ENCODE measurements at regions not wholly inside any gene's neighbourhood (a gene's known extent, or its start where the extent isn't known, plus 50 kb on each side); places are given as distances from the start of the nearest gene placed in this dataset.
"Not testable (repeated sequence)": the region's sequence is repeated elsewhere in the genome, so short reads cannot be mapped to it uniquely, and the experiment has no call there.

DNA sequence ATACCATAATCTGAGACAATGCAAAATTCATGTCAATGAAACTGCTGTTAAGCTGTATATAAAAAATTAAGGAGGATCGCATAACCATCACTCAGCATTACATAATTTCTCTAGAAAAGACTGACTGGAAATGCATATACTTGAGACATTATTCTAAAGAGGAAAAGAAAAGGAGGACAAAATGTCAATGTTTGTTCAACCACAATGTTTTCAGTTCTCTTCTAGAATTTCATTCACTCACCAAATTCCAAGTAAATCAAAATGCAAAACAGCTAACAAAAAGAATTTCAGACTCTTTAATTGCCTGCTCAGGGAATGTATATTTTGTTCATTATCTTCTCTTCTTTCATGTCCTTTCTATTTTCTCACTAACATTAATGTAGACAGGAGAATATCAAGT lies 106.2 kb upstream of the CCDC28A start:
- no peak for DNase-seq

DNA sequence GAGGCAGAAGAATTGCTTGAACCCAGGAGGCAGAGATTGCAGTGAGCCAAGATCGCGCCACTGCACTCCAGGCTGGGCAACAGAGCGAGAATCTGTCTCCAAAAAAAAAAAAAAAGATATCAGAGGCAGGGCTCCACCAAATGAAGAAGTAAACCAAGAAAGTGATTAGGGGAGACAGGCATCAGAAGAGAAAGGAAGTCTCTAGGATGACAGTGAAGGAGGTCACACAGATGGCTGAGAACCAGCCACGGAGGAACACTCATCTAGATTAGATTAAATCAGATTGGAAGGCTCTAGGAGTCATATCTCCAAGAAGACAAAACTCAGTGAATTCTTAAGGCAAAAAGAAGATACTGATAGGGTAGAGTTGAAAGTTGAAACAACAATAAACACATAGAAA lies 102.2 kb upstream of the CCDC28A start:
- DNase-seq: no peak

DNA sequence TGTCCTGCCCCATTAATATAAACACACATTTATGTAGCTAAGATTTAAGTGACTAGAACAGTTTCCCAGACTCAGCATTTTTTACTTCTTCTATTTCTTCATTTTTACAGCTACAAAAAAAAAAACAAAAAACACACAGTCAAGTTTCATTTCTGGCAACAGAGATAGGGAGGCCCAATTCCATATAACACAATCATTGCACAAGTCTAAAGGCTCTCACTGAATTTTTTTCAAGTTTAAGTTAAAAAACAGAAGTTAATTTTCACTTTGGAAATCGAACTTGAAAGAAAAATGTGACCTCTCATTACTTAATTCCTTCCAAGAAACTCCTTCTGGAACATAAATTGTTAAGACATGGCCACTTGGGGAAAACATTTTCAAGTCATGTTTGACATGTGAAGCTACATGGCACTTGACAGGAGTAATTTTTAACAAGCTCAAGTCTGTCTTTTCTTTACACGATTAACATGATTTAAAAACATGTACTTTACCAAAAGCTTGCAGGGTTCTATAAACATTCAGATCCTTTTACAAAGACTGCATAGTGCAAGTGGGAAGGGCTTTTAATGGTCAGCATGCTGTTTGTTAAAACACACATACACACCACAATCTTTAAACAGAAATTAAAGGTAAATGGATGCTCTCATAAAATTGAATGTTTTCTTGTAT lies 100.1 kb upstream of the CCDC28A start:
- DNase-seq: no peak

DNA sequence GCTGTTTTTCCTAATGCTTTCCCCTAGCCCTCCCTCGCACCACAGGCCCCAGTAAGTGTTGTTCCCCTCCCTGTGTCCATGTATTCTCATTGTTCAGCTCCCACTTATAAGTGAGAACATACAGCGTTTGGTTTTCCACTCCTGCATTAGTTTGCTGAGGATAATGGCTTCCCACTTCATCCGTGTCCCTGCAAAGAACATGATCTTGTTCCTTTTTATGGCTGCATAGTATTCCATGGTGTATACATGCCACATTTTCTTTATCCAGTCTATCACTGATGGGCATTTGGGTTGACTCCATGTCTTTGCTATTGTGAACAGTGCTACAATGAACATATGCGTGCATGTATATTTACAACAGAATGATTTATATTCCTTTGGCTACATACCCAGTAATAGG lies 99.1 kb upstream of the CCDC28A start:
- DNase-seq: not testable (repeated sequence)

DNA sequence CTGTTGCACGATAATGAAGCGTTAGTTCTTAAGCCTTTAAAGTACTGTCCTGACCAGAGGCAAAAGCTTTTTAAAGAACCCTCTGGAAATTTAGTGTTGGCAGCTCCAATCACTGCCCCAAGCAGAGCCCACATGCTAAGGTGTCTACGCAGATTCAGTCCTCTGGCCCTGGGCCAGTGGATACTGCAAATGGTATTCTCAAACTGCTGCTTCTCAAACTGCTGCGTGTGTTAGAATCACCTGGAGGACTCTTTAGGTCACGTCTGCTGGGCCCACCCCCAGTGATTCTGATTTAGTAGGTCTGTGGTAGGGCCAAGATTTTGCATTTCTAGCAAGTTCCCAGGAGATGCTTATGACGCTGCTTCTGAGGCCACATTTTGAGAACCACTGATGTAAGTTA lies 96.0 kb upstream of the CCDC28A start:
- no peak for DNase-seq

DNA sequence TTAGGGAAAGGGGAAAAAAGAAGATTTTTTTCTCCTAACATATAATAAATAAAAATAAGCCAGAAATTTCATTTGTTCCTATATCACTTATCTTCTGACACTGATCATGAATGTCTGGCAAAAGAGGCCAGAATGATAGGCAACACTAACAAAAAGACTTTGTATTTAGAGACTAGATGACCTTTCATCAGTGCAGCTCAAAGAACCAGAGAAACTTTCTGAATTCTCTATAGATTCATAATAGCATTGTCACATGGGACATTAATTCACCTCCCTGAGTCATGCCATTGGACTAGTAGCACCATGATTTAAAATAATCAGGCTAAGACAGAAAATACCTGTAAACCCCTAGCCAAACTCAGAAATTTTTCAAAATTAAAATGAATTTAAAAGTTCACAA lies 95.4 kb upstream of the CCDC28A start:
- DNase-seq: no peak

DNA sequence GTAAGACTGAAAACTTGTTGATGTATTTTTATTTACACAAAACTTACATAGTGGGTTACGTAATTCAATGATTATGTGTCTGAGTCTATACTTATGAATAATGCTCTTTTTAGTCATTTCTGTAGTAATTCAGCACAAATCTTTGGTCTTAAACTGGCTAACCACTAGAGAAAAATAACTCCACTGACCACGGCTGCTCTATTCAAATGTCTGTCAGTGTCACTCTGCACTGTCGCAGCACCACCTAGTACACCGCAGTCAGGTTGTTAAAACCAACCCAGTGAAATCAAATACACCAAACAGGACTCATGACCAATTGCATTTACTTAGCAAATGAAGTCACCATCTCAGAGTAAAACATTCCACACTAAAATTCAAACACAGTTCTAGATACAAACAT lies 93.5 kb upstream of the CCDC28A start:
- DNase-seq: no peak

DNA sequence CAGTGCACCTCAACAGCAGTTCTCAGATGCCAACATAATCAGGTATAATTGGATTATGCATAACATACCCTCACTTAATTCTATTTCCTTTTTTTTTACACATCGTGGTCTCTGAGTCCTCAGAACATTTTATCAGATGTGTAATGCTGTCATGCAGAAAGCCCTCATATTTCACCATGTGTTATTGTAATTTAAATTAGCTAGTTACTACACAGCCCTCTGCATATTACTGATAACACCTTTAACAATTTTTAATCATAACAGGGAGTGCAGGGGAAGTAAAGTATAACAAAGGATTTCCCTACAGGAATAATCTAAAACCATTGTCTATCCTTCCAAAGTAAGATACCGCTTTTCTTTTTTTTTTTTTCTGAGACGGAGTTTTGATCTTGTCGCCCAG lies 91.9 kb upstream of the CCDC28A start:
- DNase-seq: no peak

DNA sequence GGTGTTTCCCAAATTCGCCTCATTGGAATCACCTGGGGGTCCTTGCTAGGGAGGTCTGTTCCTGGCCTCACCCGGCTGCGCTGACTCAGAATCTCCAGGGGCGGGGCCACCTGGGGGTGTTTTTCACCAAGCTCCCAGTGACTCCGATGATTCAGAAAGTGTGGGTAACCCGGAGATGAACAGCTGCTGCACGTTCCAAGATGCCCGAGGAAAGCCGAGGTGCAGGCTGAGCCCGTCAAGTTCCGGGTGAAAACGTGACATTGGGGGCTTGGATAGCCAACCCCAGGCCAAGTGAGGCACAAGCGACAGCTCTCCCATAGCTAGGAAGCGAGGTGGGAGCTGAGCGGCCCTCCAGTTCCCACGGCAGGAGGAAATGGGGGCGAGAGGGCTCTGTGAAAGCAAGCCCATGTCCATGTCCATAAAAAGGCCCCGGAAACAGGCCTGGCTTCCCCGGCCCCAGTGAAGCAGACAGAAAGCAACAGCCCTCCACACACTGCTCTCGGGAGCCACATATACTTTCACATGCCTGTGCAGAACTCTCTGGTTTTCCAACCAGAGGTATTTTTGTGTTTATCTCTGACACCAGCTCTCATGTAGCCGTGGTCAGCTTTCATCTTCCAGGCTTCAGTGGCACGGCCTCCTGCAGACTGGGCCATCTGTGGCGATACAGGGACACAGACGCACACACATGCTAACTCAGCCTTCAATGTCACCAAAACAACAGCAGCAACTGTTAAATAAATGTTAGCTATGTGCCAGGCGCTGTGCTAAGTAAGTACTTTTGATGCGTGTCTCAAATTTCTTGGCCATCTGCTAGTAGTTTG lies 90.7 kb upstream of the CCDC28A start:
- DNase-seq: no peak

DNA sequence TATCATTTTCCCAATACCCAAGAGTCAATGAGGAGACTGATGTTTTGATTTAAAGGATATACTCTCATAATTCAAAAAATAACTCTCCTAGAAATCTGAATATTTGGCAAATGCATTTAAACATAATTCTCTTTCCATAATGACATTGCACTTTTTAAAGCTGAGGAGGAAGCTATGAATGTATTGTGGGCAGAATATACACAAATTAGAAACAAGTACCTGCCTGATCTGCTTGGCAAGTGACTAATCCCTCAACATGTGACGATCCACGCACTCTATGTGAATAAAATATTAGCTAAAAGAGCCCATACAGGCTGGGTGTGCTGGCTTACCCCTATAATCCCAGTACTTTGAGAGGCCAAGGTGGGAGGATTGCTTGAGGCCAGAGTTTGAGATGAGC lies 88.3 kb upstream of the CCDC28A start:
- DNase-seq: no peak

DNA sequence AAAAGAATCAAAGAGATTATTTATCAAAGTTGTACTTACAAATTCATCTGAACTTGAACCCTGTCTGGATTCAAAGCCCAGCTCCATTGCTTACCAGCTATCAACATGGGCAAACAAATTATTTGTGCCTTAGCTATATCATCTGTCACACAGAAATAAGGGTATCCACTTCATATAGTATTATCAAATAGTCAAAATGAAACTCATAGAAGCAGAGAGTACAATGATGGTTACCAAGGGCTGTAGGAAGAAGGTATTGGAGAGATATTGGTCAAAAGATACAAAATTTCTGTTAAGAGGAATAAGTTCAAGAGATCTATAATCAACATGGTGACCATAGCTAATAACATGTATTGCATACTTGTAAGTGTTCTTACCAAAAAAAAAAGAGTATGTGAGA lies 87.8 kb upstream of the CCDC28A start:
- no peak for DNase-seq

DNA sequence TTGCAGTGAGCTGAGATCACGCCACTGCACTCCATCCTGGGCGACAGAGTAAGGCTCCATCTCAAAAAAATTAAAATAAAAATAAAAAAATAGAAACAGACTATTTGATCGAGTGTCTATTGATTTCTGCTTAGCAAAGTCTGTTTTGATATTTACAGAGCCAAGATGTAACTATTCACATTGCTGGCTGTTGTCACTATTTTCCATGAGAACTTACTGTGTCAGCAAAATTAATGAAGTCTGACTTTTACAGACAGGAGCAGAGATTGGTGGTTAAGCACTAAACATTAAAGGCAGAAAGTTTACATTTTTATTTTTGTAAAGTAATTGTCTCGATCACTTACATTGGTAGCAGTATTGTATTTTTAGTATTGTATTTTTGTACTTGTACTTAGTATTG lies 85.0 kb upstream of the CCDC28A start:
- DNase-seq: no peak

DNA sequence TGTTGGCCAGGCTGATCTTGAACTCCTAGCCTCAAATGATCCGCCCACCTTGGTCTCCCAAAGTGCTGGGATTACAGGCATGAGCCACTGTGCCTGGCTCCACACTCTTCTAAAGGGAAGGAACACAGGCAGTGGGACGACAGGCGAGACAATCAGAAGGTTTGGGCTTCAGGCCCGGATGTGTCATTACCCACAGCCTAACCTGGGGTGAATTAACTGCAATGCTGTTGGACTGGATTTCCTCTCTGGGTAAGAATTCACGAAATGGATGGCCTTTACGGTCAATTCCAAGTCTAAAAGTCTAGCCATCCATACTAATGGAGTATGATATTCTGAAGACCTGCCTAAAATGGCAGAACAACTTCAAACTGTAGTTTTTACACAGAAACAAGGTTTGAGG lies 83.7 kb upstream of the CCDC28A start:
- no peak for DNase-seq

DNA sequence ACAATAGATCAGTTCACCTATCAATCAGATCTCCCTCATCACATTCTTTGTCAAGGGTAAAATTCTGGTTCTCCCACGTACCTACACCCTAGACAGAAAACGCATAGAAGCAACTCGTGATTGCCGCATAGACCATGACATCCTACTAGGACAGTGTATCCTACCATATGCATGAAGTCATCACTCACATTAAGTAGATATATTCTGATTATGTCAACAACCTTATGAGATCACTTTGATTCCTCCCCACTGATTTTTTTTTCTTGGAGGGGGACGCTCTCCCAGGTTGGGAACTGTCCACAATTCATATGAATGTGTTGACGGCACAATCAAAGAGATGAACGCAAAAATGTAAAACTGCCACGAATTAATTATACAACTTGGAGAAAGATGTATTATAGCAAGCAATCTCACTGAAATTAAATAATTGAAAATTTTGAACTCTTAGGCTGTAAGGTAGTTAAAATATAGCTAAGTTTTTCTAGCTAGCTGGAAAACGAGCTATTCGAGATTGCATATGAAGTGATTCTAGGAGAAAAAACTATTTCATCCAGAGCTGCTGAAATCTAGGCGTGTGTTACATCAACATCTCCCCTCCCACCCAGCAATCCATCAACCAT lies 82.5 kb upstream of the CCDC28A start:
- no peak for DNase-seq

DNA sequence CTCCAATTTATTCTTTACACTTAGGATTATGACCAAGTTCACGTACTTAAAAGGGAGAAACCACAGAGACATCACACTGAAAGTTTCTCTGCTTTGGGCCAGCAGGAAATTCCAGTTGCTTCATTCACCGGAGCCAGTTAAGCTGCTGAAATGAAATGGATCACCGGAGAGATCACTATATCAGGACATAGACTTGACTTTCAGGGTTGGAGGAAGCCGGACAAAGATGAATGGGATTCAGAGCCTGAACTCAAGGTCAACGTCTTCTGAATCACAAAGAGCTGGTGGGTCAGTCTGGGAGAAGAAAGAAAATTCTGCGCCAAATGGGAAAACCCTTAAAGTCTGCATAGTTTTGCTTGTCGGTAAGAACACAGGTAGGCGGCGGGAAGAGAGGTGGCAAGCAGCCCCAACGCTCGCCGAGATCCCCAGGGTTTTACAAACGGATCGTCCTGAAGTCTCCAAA lies 81.9 kb upstream of the CCDC28A start:
- no peak for DNase-seq

DNA sequence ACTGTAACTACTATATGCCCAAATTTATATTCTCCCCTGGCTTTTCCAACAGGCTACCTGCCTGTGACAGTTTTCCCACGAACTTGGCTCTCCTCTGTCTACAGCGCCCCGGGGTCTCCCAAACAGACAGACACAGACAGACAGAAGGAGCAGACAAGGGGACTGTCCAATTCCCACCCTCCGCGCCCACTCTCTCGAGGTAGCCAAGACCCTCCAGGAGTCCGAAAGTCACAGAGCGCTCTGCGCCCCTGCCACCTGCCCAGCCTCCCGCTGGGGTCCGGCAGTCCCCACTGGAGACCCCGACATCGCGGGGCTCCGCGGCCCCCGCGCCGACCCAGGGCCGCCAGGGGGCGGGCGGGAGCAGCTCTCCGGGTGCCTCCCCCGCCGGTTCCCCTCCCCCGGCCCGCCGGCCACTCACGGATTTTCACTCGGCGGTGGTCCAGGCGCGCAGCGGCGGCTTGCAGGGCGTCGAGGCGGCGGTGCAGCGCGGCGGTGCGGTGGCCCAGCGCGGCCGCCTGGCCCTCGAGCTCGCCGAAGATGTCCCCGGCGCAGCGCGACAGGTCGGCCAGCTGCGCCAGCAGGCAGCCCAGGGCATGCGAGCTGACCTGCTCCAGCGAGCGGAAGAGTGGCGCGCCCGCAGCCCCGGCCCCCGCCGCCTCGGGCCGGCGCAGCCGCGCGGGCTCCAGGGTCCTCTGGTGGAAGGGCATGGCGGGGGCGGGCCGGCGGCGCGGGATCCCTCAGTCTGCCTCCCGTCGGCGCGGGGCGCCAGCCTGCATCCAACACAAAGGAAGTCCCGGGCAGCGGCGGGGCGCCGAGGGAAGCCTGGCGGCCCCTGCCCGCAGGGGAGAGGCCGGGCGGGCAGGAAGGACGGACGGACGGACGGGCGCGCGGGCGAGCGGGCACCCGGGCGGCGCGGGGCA lies 81.3 kb upstream of the CCDC28A start:
- peak; percentile 82 for DNase-seq

DNA sequence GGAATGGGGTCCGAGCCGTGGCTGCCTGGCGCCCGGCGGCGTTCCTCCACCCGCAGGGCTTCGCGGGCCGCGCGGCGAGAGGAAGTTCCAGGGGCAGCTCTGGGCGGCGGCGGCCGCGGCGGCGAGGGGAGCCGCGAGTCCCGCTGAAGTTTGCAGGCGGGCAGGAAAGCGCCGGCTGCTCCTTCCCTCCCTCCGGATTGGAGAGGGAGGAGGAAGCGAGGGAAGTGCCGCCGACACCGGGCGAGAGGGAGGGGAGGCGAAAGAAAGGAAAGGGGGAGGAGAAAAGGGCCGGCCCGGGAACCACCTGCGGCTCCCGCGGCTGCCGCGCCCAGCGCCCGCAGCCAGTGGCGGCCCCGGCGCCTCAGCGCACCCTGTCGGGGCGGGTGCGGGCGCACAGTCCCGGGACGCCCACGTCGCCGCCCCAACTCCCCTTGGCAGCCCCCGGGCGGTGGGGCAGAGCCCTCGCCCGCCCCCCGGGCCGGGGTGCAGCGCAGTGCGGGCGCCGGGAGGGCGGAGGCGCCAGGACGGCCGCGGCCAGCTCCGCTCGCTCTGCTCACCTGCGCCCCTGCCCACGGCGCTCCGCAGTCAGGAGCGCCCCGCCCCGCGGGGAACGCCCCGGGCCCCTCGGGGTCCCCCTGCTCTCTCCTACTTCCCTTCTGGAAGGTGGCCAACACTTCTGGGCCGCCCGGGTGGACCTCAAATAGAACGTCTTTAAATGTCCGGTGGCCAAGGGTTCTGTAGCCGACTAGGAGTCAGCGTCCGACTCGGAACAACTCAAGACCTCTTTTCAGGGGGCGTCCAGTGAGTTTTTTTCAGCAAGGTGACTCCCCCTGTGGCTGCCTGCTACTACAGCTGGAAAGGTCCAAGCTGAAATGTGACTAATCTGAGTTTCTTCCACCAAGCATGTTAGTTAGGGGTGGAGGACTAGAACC lies 80.3 kb upstream of the CCDC28A start:
- peak; percentile 66 for DNase-seq

DNA sequence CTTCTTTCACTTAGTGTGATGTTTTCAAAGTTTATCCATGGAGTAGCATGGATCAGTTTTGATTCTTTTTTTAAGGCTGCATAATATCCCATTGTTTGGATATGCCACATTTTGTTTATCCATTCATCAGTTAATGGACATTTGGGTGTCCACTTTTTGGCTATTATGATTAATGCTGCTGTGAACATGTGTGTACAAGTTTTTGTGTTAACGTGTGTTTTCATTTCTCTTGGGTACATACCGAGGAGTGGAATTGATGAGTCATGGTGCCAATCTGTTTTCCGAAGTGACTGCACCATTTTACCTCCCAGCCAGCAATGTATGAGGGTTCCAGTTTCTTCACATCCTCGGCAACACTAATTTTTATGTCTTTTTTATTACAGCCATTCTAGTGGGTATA lies 78.4 kb upstream of the CCDC28A start:
- no peak for DNase-seq

DNA sequence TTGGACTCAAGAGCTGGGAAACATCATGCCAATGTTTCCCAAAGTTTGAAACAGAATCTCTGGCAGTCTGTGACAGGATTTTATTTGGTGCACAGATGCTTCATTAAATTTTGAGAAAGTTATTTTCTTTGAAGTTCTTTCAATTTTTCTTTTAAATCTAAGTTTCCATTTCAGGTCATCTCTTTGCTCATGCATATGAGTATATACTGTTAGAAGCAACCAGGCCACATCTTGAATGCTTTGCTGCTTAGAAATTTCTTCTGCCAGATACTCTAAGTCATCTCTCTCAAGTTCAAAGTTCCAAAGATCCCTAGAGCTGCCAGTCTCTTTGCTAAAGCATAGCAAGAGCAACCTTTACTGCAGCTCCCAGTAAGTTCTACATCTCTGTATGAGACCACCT lies 59.1 kb upstream of the CCDC28A start:
- no peak for DNase-seq

DNA sequence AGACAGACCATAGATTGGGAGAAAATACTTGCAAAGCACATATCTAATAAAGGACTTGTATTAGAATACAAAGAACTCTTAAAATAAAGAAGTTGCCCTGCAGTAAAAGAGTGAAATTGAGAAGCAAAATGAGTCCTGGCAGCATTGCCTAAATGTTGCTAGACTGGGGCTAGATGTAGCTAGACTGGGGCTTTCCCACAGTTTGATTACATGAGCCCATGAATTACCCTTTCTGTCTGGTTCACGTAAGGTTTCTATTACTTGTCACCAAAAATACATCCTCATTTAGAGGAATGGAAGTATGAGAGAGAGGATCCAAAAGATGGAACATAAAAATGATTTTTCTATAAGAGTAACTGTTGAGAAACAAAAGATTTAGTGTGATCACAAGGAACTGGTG lies 57.6 kb upstream of the CCDC28A start:
- no peak for DNase-seq

DNA sequence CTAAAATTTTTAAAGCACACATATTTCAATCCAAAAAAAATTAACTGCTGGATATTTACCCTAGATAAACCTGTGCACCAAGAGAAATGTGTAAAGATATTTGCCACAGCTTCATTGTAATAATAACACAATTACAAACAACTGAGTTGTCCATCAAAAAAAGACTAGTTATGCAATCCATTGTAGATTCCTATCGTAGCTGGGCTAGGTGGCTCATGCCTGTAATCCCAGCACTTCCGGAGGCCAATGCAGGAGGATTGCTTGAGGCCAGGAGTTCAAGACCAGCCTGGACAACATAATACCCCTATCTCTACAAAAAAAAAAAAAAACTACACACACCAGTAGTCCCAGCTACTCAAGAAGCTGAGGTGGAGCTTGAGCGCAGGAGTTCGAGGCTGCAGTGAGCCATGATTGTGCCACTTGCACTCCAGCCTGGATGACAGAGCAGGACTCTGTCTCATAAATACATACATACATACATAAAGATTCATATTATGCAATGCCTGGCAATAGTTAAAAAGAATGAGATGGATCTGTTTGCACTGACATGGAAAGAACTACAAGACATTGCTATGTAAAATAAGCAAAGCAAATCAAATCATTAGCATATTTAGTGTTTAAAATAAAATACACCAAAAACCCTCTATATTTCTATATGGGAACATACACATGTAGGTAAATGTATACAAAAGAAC lies 56.5 kb upstream of the CCDC28A start:
- no peak for DNase-seq
